ENCODE measurements at regions not wholly inside any gene's neighbourhood (a gene's known extent, or its start where the extent isn't known, plus 50 kb on each side); places are given as distances from the start of the nearest gene placed in this dataset.
"Not testable (repeated sequence)": the region's sequence is repeated elsewhere in the genome, so short reads cannot be mapped to it uniquely, and the experiment has no call there.

- H4K20me1 ChIP-seq (ENCODE audit: insufficient read depth, low read length); H3K27ac ChIP-seq (ENCODE audit: low read depth, low read length, poor library complexity, severe bottlenecking); DNase-seq (ENCODE audit: low spot score); H3K9me2 ChIP-seq (ENCODE audit: insufficient read depth, low read length); H3K79me2 ChIP-seq (ENCODE audit: insufficient read depth, low read depth, low read length); H3K9me3 ChIP-seq (ENCODE audit: low read length); POLR2A ChIA-PET; H3K4me1 ChIP-seq (ENCODE audit: insufficient read depth, low read length, poor library complexity, severe bottlenecking); BruUV-seq (replicated peaks); H3K36me3 ChIP-seq (ENCODE audit: insufficient read depth, low read length); CTCF ChIA-PET (ENCODE audit: unreplicated experiment); H2AFZ ChIP-seq (ENCODE audit: low read length); intact Hi-C loops (cut with micrococcal nuclease; ENCODE audit: unreplicated experiment); H3K4me2 ChIP-seq (ENCODE audit: low read length); H3K4me3 ChIP-seq (ENCODE audit: low read depth, low read length, poor library complexity, severe bottlenecking): not testable (repeated sequence)
Measured at GRCh38 chr16:29271721-29272675, 134.5 kb downstream of the NPIPB11 start.

- DNase-seq (ENCODE audit: low spot score); H4K20me1 ChIP-seq (ENCODE audit: insufficient read depth, low read length); BruUV-seq (replicated peaks); H3K4me2 ChIP-seq (ENCODE audit: low read length); H3K36me3 ChIP-seq (ENCODE audit: insufficient read depth, low read length); H3K9me3 ChIP-seq (ENCODE audit: low read length); CTCF ChIA-PET (ENCODE audit: unreplicated experiment); H3K27ac ChIP-seq (ENCODE audit: low read depth, low read length, poor library complexity, severe bottlenecking); H3K9me2 ChIP-seq (ENCODE audit: insufficient read depth, low read length); H3K4me1 ChIP-seq (ENCODE audit: insufficient read depth, low read length, poor library complexity, severe bottlenecking); POLR2A ChIA-PET; intact Hi-C loops (cut with micrococcal nuclease; ENCODE audit: unreplicated experiment); H2AFZ ChIP-seq (ENCODE audit: low read length); H3K79me2 ChIP-seq (ENCODE audit: insufficient read depth, low read depth, low read length); H3K4me3 ChIP-seq (ENCODE audit: low read depth, low read length, poor library complexity, severe bottlenecking): not testable (repeated sequence)
Measured at GRCh38 chr16:29270923-29271322, 135.6 kb downstream of the NPIPB11 start.

DNA sequence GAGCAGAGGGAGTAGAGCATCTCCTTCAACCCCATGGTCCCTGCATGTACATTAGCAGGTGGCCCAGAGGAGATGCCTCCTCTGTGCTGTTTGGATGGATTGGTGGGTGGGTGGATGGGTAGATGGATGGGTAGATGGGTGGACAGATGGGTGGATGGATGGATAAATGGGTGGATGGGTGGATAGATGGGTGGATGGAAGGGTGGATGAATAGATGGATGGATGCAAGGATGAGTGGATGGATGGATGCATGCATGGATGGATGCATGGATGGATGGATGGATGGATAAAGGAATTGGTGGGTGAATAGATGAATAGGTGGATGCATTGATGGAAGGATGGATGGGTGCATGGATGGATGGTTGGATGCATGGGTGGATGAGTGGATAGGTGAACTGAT, 136.5 kb downstream of the NPIPB11 start:
- POLR2A ChIA-PET; CTCF ChIA-PET (ENCODE audit: unreplicated experiment): not testable (repeated sequence)

DNA sequence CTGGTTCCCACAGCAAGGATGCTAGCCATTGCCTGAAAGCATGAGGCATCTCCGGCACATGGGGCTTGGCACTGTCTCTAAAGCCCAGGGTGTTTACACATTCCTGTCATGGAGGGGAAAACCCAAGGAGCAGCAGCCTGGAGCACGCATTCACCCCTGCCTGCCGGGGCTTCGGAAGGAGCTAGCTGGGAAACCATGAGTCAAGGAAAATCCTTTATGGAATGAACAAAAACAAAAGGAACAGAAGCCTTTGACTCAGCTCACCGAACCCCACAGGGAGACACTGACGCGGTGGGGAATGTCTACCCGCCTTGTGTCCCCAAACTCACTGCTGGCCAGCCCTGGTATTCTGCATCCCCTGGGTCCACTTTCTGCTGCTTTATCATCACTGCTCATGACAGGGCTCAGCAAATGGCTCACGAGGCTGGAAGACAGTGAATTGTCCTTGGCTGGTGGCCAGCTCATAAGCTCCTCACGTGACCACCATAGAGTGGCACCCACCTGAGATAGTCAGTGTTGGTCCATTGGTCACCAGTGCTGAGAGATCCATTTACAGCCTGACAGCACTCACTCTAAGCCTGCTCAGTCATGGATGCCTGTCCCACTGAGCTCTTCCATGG, 137.2 kb downstream of the NPIPB11 start:
- POLR2A ChIA-PET; BruUV-seq (replicated peaks); H3K79me2 ChIP-seq (ENCODE audit: insufficient read depth, low read depth, low read length); H2AFZ ChIP-seq (ENCODE audit: low read length); H3K4me2 ChIP-seq (ENCODE audit: low read length); H4K20me1 ChIP-seq (ENCODE audit: insufficient read depth, low read length); H3K36me3 ChIP-seq (ENCODE audit: insufficient read depth, low read length); DNase-seq (ENCODE audit: low spot score); H3K9me2 ChIP-seq (ENCODE audit: insufficient read depth, low read length); intact Hi-C loops (cut with micrococcal nuclease; ENCODE audit: unreplicated experiment); H3K27ac ChIP-seq (ENCODE audit: low read depth, low read length, poor library complexity, severe bottlenecking); H3K4me3 ChIP-seq (ENCODE audit: low read depth, low read length, poor library complexity, severe bottlenecking); H3K9me3 ChIP-seq (ENCODE audit: low read length); CTCF ChIA-PET (ENCODE audit: unreplicated experiment); H3K4me1 ChIP-seq (ENCODE audit: insufficient read depth, low read length, poor library complexity, severe bottlenecking): not testable (repeated sequence)

More for the DNA sequence above, 136.5 kb downstream of the NPIPB11 start:
- H3K4me2 ChIP-seq (ENCODE audit: low read length); BruUV-seq (replicated peaks); H2AFZ ChIP-seq (ENCODE audit: low read length); H3K9me3 ChIP-seq (ENCODE audit: low read length); H4K20me1 ChIP-seq (ENCODE audit: insufficient read depth, low read length); intact Hi-C loops (cut with micrococcal nuclease; ENCODE audit: unreplicated experiment); DNase-seq (ENCODE audit: low spot score); H3K79me2 ChIP-seq (ENCODE audit: insufficient read depth, low read depth, low read length); H3K4me1 ChIP-seq (ENCODE audit: insufficient read depth, low read length, poor library complexity, severe bottlenecking); H3K27ac ChIP-seq (ENCODE audit: low read depth, low read length, poor library complexity, severe bottlenecking); H3K9me2 ChIP-seq (ENCODE audit: insufficient read depth, low read length); H3K36me3 ChIP-seq (ENCODE audit: insufficient read depth, low read length); H3K4me3 ChIP-seq (ENCODE audit: low read depth, low read length, poor library complexity, severe bottlenecking): not testable (repeated sequence)

DNA sequence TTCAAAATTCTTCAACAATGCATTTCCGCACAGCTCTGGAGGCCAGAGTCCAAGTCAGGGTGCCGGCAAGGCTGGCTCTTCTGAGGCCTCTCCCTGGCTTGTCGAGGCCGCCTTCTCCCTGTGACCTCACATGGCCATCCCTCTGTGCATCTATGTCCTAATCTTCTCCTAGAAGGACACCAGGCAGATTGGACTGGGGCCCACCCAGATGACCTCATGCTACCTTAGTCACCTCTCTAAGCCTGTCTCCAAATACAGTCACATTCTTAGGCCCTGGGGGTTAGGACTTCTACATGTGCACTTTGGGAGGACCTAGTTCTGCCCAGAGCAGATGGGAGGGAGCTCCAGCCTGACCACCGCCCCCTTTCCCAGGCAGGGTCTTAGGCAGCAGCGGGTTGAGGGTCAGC, 137.7 kb downstream of the NPIPB11 start:
- H3K36me3 ChIP-seq (ENCODE audit: insufficient read depth, low read length); H3K9me3 ChIP-seq (ENCODE audit: low read length); intact Hi-C loops (cut with micrococcal nuclease; ENCODE audit: unreplicated experiment); POLR2A ChIA-PET; BruUV-seq (replicated peaks); H3K4me3 ChIP-seq (ENCODE audit: low read depth, low read length, poor library complexity, severe bottlenecking); H3K9me2 ChIP-seq (ENCODE audit: insufficient read depth, low read length); DNase-seq (ENCODE audit: low spot score); H3K4me1 ChIP-seq (ENCODE audit: insufficient read depth, low read length, poor library complexity, severe bottlenecking); H3K27ac ChIP-seq (ENCODE audit: low read depth, low read length, poor library complexity, severe bottlenecking); CTCF ChIA-PET (ENCODE audit: unreplicated experiment); H4K20me1 ChIP-seq (ENCODE audit: insufficient read depth, low read length); H2AFZ ChIP-seq (ENCODE audit: low read length); H3K4me2 ChIP-seq (ENCODE audit: low read length); H3K79me2 ChIP-seq (ENCODE audit: insufficient read depth, low read depth, low read length): not testable (repeated sequence)

GRCh38 chr16:29268348-29268747, 138.2 kb downstream of the NPIPB11 start:
- POLR2A ChIA-PET; H3K36me3 ChIP-seq (ENCODE audit: insufficient read depth, low read length); DNase-seq (ENCODE audit: low spot score); CTCF ChIA-PET (ENCODE audit: unreplicated experiment); H3K79me2 ChIP-seq (ENCODE audit: insufficient read depth, low read depth, low read length); H3K4me2 ChIP-seq (ENCODE audit: low read length); H3K27ac ChIP-seq (ENCODE audit: low read depth, low read length, poor library complexity, severe bottlenecking); BruUV-seq (replicated peaks); intact Hi-C loops (cut with micrococcal nuclease; ENCODE audit: unreplicated experiment); H2AFZ ChIP-seq (ENCODE audit: low read length); H3K4me3 ChIP-seq (ENCODE audit: low read depth, low read length, poor library complexity, severe bottlenecking); H4K20me1 ChIP-seq (ENCODE audit: insufficient read depth, low read length); H3K9me3 ChIP-seq (ENCODE audit: low read length); H3K9me2 ChIP-seq (ENCODE audit: insufficient read depth, low read length); H3K4me1 ChIP-seq (ENCODE audit: insufficient read depth, low read length, poor library complexity, severe bottlenecking): not testable (repeated sequence)
